OCI-LY7 (cell line): ENCODE measurements at regions not wholly inside any gene's neighbourhood (a gene's known extent, or its start where the extent isn't known, plus 50 kb on each side); places are given as distances from the start of the nearest gene placed in this dataset.

Experiments used
- BruUV-seq: library from RNA; stranded (reverse); fragments of 400-500 nt; replicated peaks from 2 replicates; lab custom pipeline; 2021; lab: Mats Ljungman, UMichigan
- CTCF ChIA-PET: fragments of 300-600 bp; sonication (Branson Sonifier 250); formaldehyde crosslinking; loops from one replicate; lab custom pipeline; 2022; ENCODE audit warnings: antibody characterized with exemption; ENCODE audit not compliant: unreplicated experiment; lab: Charles Lee
- POLR2A ChIA-PET: fragments of 300-600 bp; sonication (Branson Sonifier 250); formaldehyde crosslinking; loops from one replicate; lab custom pipeline; 2022; ENCODE audit warnings: antibody characterized with exemption; lab: Charles Lee
- DNase-seq: peaks from one replicate; pipeline ENCODE4 v3.0.0-alpha.2; 2015; ENCODE audit warnings: low spot score
- H2AFZ ChIP-seq: fragments of 200-600 bp; sonication (generic), shearing (Covaris generic); 2 replicates; pipeline ENCODE4 v1.6.1; 2014; ENCODE audit warnings: mild to moderate bottlenecking, antibody characterized with exemption, low read length, moderate library complexity
- H3K27ac ChIP-seq: fragments of 200-600 bp; sonication (generic); 2 replicates; pipeline ENCODE4 v1.5.1; 2014; ENCODE audit warnings: mixed run types, low read depth, mild to moderate bottlenecking, moderate library complexity, low read length, inconsistent platforms; ENCODE audit not compliant: poor library complexity, severe bottlenecking
- H3K36me3 ChIP-seq: fragments of 200-600 bp; sonication (generic); 2 replicates; pipeline ENCODE4 v1.6.1; 2014; ENCODE audit warnings: mild to moderate bottlenecking, antibody characterized with exemption, low read length, moderate library complexity, mixed read lengths; ENCODE audit not compliant: insufficient read depth
- H3K4me1 ChIP-seq: fragments of 200-600 bp; sonication (generic); 2 replicates; pipeline ENCODE4 v1.5.1; 2014; ENCODE audit warnings: mild to moderate bottlenecking, low read length; ENCODE audit not compliant: insufficient read depth, poor library complexity, severe bottlenecking
- H3K4me2 ChIP-seq: fragments of 200-600 bp; sonication (generic); 2 replicates; pipeline ENCODE4 v1.6.1; 2014; ENCODE audit warnings: mild to moderate bottlenecking, low read length
- H3K4me3 ChIP-seq: fragments of 200-600 bp; sonication (generic); 2 replicates; pipeline ENCODE4 v1.5.1; 2014; ENCODE audit warnings: mild to moderate bottlenecking, low read depth, low read length; ENCODE audit not compliant: poor library complexity, severe bottlenecking
- H3K79me2 ChIP-seq: fragments of 200-600 bp; sonication (generic); 2 replicates; pipeline ENCODE4 v1.6.1; 2016; ENCODE audit warnings: low read depth, mild to moderate bottlenecking, low read length, moderate library complexity, mixed read lengths; ENCODE audit not compliant: insufficient read depth
- H3K9me2 ChIP-seq: fragments of 200-600 bp; sonication (generic); 2 replicates; pipeline ENCODE4 v1.6.1; 2016; ENCODE audit warnings: mild to moderate bottlenecking, low read length, mixed read lengths; ENCODE audit not compliant: insufficient read depth
- H3K9me3 ChIP-seq: fragments of 200-600 bp; sonication (generic); 2 replicates; pipeline ENCODE4 v1.6.1; 2014; ENCODE audit warnings: mild to moderate bottlenecking, mixed run types, low read length, mixed read lengths
- H4K20me1 ChIP-seq: fragments of 200-600 bp; sonication (generic); 2 replicates; pipeline ENCODE4 v1.6.1; 2014; ENCODE audit warnings: mild to moderate bottlenecking, antibody characterized with exemption, low read length, moderate library complexity, mixed read lengths; ENCODE audit not compliant: insufficient read depth
- EZH2phosphoT487 ChIP-seq: fragments of 200-600 bp; sonication (generic); IDR thresholded peaks from 2 replicates; pipeline ENCODE4 v1.6.1; 2018; ENCODE audit warnings: low read depth, borderline replicate concordance, mild to moderate bottlenecking, mixed run types, antibody characterized with exemption, low read length, moderate library complexity, mixed read lengths
- intact Hi-C: fragments of 100-400 bp; cut with micrococcal nuclease; formaldehyde crosslinking; loops from one replicate; pipeline ENCODE4 v1.10.0; 2022; ENCODE audit not compliant: unreplicated experiment
- TF ChIP-seq, protein P1 (sequence below): fragments of 200-600 bp; sonication (generic); conservative IDR thresholded peaks from 2 replicates; pipeline ENCODE4 v1.5.1; 2014; ENCODE audit warnings: mild to moderate bottlenecking, antibody characterized with exemption, low read length, moderate library complexity, mixed read lengths

GRCh38 chr14:48849741-48850322 lies 736.3 kb downstream of the RPS29 start:
- DNase-seq: no peak
- ChIA-PET CTCF (no interaction called here), POLR2A (no interaction called here)
- Histone ChIP-seq H4K20me1 (no peaks in the 10 kb centered on the region), H3K4me2 (no peak overlapping the region), H3K36me3 (no peaks in the 10 kb centered on the region), H2AFZ (no peak overlapping the region), H3K4me1 (no peaks in the 10 kb centered on the region), H3K9me2 (no peaks in the 10 kb centered on the region), H3K9me3 (no peaks in the 10 kb centered on the region), H3K27ac (no peak overlapping the region), H3K79me2 (no peaks in the 10 kb centered on the region), H3K4me3 (no peak overlapping the region)
- intact Hi-C loops: no loop called here
- no TSS peak for BruUV-seq
- no peak for TF ChIP-seq EZH2phosphoT487
- TF ChIP-seq, protein P1, sequence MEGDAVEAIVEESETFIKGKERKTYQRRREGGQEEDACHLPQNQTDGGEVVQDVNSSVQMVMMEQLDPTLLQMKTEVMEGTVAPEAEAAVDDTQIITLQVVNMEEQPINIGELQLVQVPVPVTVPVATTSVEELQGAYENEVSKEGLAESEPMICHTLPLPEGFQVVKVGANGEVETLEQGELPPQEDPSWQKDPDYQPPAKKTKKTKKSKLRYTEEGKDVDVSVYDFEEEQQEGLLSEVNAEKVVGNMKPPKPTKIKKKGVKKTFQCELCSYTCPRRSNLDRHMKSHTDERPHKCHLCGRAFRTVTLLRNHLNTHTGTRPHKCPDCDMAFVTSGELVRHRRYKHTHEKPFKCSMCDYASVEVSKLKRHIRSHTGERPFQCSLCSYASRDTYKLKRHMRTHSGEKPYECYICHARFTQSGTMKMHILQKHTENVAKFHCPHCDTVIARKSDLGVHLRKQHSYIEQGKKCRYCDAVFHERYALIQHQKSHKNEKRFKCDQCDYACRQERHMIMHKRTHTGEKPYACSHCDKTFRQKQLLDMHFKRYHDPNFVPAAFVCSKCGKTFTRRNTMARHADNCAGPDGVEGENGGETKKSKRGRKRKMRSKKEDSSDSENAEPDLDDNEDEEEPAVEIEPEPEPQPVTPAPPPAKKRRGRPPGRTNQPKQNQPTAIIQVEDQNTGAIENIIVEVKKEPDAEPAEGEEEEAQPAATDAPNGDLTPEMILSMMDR: no peak

DNA sequence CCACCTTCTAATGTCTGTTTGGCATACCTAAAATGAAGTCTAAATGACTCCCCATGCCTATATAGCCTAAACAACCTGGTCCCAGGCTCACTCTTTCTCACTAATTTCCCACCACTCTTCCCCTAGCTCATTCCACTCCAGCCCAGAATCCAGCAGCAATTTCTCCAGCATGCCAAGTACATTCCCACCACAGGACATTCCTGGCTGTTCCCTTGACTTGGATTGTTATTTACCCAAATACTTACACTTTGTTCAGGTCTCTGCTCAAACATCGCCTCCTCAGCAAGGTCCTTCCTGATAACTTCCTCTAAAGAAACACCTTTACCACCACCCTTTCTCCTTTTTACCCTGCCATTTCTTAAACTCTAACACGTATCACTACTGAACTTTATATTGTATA lies 743.4 kb downstream of the RPS29 start:
- BruUV-seq: no TSS peak
- H3K27ac ChIP-seq: no peak overlapping the region
- intact Hi-C loops: no loop called here
- ChIA-PET POLR2A (no interaction called here), CTCF (no interaction called here)
- no peaks in the 10 kb centered on the region for H3K9me2 ChIP-seq
- TF ChIP-seq, protein P1: no peak
- no peak for TF ChIP-seq EZH2phosphoT487
- H3K79me2 ChIP-seq: no peaks in the 10 kb centered on the region
- H3K36me3 ChIP-seq: no peaks in the 10 kb centered on the region
- no peak for DNase-seq
- no peak overlapping the region for H3K4me2 ChIP-seq
- H3K4me3 ChIP-seq: no peak overlapping the region
- H4K20me1 ChIP-seq: no peaks in the 10 kb centered on the region
- H3K4me1 ChIP-seq: no peaks in the 10 kb centered on the region
- H3K9me3 ChIP-seq: no peaks in the 10 kb centered on the region
- H2AFZ ChIP-seq: no peak overlapping the region

DNA sequence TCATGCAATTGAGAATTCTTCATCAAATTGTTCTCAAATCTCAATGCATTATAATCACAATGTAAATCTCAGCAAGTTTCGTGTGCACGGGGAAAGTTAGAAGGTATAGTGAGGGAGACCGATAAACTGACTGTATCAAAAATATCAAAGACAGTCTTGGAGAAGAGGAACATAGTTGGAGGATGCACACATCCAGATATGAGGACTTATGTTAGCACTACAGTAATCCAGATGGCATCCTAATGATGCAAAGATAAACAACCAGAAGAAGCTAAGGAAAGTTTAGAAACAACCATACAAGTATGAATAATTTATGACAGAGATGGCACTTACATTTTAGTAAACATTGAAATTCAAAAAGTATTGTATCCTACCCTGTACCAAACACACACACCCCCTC lies 760.1 kb downstream of the RPS29 start:
- no peaks in the 10 kb centered on the region for H3K79me2 ChIP-seq
- CTCF ChIA-PET: no interaction called here
- H3K9me2 ChIP-seq: no peaks in the 10 kb centered on the region
- no peaks in the 10 kb centered on the region for H3K4me1 ChIP-seq
- no peak for DNase-seq
- TF ChIP-seq, protein P1: no peak
- no peak for TF ChIP-seq EZH2phosphoT487
- no peaks in the 10 kb centered on the region for H3K36me3 ChIP-seq
- BruUV-seq: no TSS peak
- H3K27ac ChIP-seq: no peak overlapping the region
- POLR2A ChIA-PET: no interaction called here
- no peak overlapping the region for H3K4me2 ChIP-seq
- intact Hi-C loops: no loop called here
- no peaks in the 10 kb centered on the region for H3K9me3 ChIP-seq
- H3K4me3 ChIP-seq: no peak overlapping the region
- no peak overlapping the region for H2AFZ ChIP-seq
- H4K20me1 ChIP-seq: no peaks in the 10 kb centered on the region
